HG03460 (cell line): ENCODE measurements at regions not wholly inside any gene's neighbourhood (a gene's known extent, or its start where the extent isn't known, plus 50 kb on each side); places are given as distances from the start of the nearest gene placed in this dataset.
A peak's percentile ranks its signal among the peaks of the same experiment; 100 is the strongest.

Experiments
- ATAC-seq: cut with Tn5 transposase; IDR thresholded peaks from one replicate; pipeline ENCODE4 v1.9.1; 2021; ENCODE audit not compliant: unreplicated experiment

GRCh38 chr20:22652681-22653588, 68.6 kb upstream of the FOXA2 start:
- ATAC-seq, result no peak

- ATAC-seq, result no peak
These were observed 69.6 kb upstream of the FOXA2 start for GRCh38 chr20:22653658-22654642.

GRCh38 chr20:22663528-22664025, 79.2 kb upstream of the FOXA2 start:
- no peak for ATAC-seq

GRCh38 chr20:22667198-22667597, 82.8 kb upstream of the FOXA2 start:
- ATAC-seq, result no peak

- ATAC-seq, result no peak
These were observed 87.8 kb upstream of the FOXA2 start for GRCh38 chr20:22672191-22672590.

GRCh38 chr20:22673467-22673866, 89.1 kb upstream of the FOXA2 start:
- ATAC-seq, result no peak

GRCh38 chr20:22675341-22675740, 91.0 kb upstream of the FOXA2 start:
- ATAC-seq, result no peak

GRCh38 chr20:22678678-22679077, 94.3 kb upstream of the FOXA2 start:
- no peak for ATAC-seq

GRCh38 chr20:22679197-22679596, 94.8 kb upstream of the FOXA2 start:
- no peak for ATAC-seq

- no peak for ATAC-seq
These were observed 95.8 kb upstream of the FOXA2 start for GRCh38 chr20:22680031-22680740.

- no peak for ATAC-seq
These were observed 97.3 kb upstream of the FOXA2 start for GRCh38 chr20:22681591-22682248.

GRCh38 chr20:22682381-22682780, 98.0 kb upstream of the FOXA2 start:
- ATAC-seq, result no peak

GRCh38 chr20:22684072-22684762, 99.8 kb upstream of the FOXA2 start:
- ATAC-seq, result peak; percentile 79

GRCh38 chr20:22684763-22685443, 100.5 kb upstream of the FOXA2 start:
- ATAC-seq, result no peak

- no peak for ATAC-seq
These were observed 101.7 kb upstream of the FOXA2 start for GRCh38 chr20:22686097-22686496.

GRCh38 chr20:22687676-22688349, 103.4 kb upstream of the FOXA2 start:
- no peak for ATAC-seq

- no peak for ATAC-seq
These were observed 104.1 kb upstream of the FOXA2 start for GRCh38 chr20:22688485-22688884.

- no peak for ATAC-seq
These were observed 104.9 kb upstream of the FOXA2 start for GRCh38 chr20:22689266-22689665.

GRCh38 chr20:22690000-22690399, 105.6 kb upstream of the FOXA2 start:
- no peak for ATAC-seq
